Large intestine (tissue), 3 donors: ENCODE measurements at regions not wholly inside any gene's neighbourhood (a gene's known extent, or its start where the extent isn't known, plus 50 kb on each side); places are given as distances from the start of the nearest gene placed in this dataset.

Experiments
- DNase-seq, 2 donors: peaks; one replicate each; pipeline versions ENCODE4 v3.0.0 to v3.0.0-alpha.2; 2013
- H3K27ac ChIP-seq: one replicate; pipeline ENCODE4 v1.5.1; 2013; ENCODE audit warnings: low read length
- H3K27me3 ChIP-seq: 2 replicates; pipeline ENCODE4 v1.6.1; 2013; ENCODE audit warnings: low read length; ENCODE audit not compliant: control insufficient read depth, insufficient read depth
- H3K36me3 ChIP-seq: 2 replicates; pipeline ENCODE4 v1.6.1; 2013; ENCODE audit warnings: low read length; ENCODE audit not compliant: control insufficient read depth, insufficient read depth
- H3K4me1 ChIP-seq: one replicate; pipeline ENCODE4 v1.6.1; 2013; ENCODE audit warnings: low read length; ENCODE audit not compliant: control insufficient read depth, insufficient read depth
- H3K4me3 ChIP-seq: one replicate; pipeline ENCODE4 v1.5.1; 2013; ENCODE audit warnings: low read length
- H3K9me3 ChIP-seq: one replicate; pipeline ENCODE4 v1.6.1; 2013; ENCODE audit warnings: mild to moderate bottlenecking, low read depth, low read length, moderate library complexity; ENCODE audit not compliant: control insufficient read depth
- WGBS: methylation state at CpG from one replicate; pipeline ENCODE4 v1.1.5; 2013; ENCODE audit warnings: low lambda C conversion rate; ENCODE audit not compliant: insufficient coverage; 5-methylcytosine and 5-hydroxymethylcytosine counted together

- no peak for DNase-seq
- WGBS = 60% methylated on average over 1 of the region's 2 CpGs
- no peak overlapping the region for H3K4me3 ChIP-seq
- no peaks in the 10 kb centered on the region for H3K9me3 ChIP-seq
- H3K4me1 ChIP-seq = no peaks in the 10 kb centered on the region
- no peaks in the 10 kb centered on the region for H3K27me3 ChIP-seq
- H3K36me3 ChIP-seq = no peaks in the 10 kb centered on the region
- H3K27ac ChIP-seq = no peak overlapping the region
Observed at GRCh38 chr12:25768151-25768550, 190.3 kb upstream of the RASSF8 start.

- Histone ChIP-seq H3K9me3 (no peaks in the 10 kb centered on the region), H3K4me1 (no peaks in the 10 kb centered on the region), H3K27me3 (no peaks in the 10 kb centered on the region), H3K27ac (no peak overlapping the region), H3K4me3 (no peak overlapping the region), H3K36me3 (no peaks in the 10 kb centered on the region)
- WGBS = 100% methylated on average over 1 of the region's 6 CpGs
- DNase-seq = peak in 1 of 2 donors; percentile 13
Observed at GRCh38 chr12:25769082-25769945, 189.2 kb upstream of the RASSF8 start.

- Histone ChIP-seq H3K9me3 (no peaks in the 10 kb centered on the region), H3K27me3 (no peaks in the 10 kb centered on the region)
- WGBS = no CpG with 5 or more reads among the region's 2 CpGs
Observed at GRCh38 chr12:25771041-25771440, 187.4 kb upstream of the RASSF8 start.

GRCh38 chr12:25771476-25771875 is 187.0 kb upstream of the RASSF8 start:
- no CpG with 5 or more reads among the region's 4 CpGs for WGBS
- Histone ChIP-seq H3K36me3 (no peaks in the 10 kb centered on the region), H3K4me1 (no peaks in the 10 kb centered on the region), H3K27me3 (no peaks in the 10 kb centered on the region), H3K9me3 (no peaks in the 10 kb centered on the region), H3K4me3 (no peak overlapping the region), H3K27ac (no peak overlapping the region)
- no peak for DNase-seq

More at GRCh38 chr12:25771041-25771440, 187.4 kb upstream of the RASSF8 start:
- no peak for DNase-seq
- no peaks in the 10 kb centered on the region for H3K4me1 ChIP-seq
- no peaks in the 10 kb centered on the region for H3K36me3 ChIP-seq
- no peak overlapping the region for H3K4me3 ChIP-seq
- H3K27ac ChIP-seq = no peak overlapping the region

DNA sequence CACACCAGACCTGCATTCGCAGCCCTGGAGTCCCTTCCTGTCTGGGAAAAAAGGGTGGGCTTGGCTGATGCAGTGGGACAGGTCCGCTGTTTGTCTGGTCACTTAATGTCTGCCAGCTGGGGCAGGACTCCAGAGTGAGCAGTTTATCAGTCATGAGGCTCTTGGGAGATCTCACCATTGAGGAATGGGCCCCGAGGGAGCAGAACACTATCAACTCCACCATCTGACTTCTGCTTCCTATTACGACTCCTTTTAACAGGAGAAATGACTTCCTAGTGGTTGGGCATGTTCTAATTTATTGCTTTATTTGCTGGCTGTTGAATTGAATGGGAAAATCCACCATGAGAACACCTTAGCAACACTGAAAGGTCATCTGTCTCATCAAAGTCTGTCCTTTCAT is 182.5 kb upstream of the RASSF8 start:
- Histone ChIP-seq H3K4me1 (no peaks in the 10 kb centered on the region), H3K27me3 (no peaks in the 10 kb centered on the region), H3K9me3 (no peaks in the 10 kb centered on the region), H3K4me3 (no peak overlapping the region), H3K36me3 (no peaks in the 10 kb centered on the region), H3K27ac (no peak overlapping the region)
- DNase-seq = peak in 1 of 2 donors; percentile 9
- no CpG with 5 or more reads among the region's 4 CpGs for WGBS

DNA sequence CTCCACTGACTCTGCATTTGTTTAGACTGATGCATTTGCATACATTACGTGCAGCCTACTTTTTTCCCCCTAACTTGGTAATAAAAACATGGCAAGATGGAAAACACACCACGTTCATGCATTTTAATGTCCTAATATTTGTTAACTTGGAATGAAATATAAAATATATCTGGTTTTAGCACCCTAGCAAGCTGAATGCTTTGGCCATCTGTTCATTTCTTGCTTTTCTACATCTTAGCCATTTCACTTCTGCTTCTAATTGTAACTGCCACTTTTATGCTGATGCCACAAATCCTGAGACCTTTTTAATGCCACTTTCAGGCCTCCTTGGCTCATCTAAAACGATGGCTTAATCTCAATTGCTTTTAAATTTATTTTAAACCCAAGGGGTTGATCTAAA is 177.7 kb upstream of the RASSF8 start:
- DNase-seq = no peak
- Histone ChIP-seq H3K27me3 (no peaks in the 10 kb centered on the region), H3K9me3 (no peaks in the 10 kb centered on the region), H3K4me1 (peaks cover 3% of the 10 kb centered on the region), H3K4me3 (no peak overlapping the region), H3K27ac (no peak overlapping the region), H3K36me3 (no peaks in the 10 kb centered on the region)
- WGBS = no CpG with 5 or more reads among the region's 3 CpGs

- Histone ChIP-seq H3K4me1 (peaks cover 3% of the 10 kb centered on the region), H3K4me3 (no peak overlapping the region), H3K27ac (no peak overlapping the region), H3K27me3 (no peaks in the 10 kb centered on the region), H3K9me3 (no peaks in the 10 kb centered on the region), H3K36me3 (no peaks in the 10 kb centered on the region)
- no peak for DNase-seq
- 66% methylated on average over 4 of the region's 4 CpGs for WGBS
Observed at GRCh38 chr12:25781232-25781631, 177.2 kb upstream of the RASSF8 start.

GRCh38 chr12:25783566-25783965 is 174.9 kb upstream of the RASSF8 start:
- Histone ChIP-seq H3K4me3 (no peak overlapping the region), H3K36me3 (no peaks in the 10 kb centered on the region), H3K27ac (no peak overlapping the region), H3K9me3 (no peaks in the 10 kb centered on the region), H3K27me3 (no peaks in the 10 kb centered on the region), H3K4me1 (peaks cover 3% of the 10 kb centered on the region)
- peak; percentile 67 to 81 for DNase-seq
- WGBS = 70% methylated on average over 2 of the region's 5 CpGs

- WGBS = no CpG with 5 or more reads among the region's 7 CpGs
- no peak for DNase-seq
- H3K4me1 ChIP-seq = peaks cover 3% of the 10 kb centered on the region
Observed at GRCh38 chr12:25784669-25785068, 173.8 kb upstream of the RASSF8 start.

GRCh38 chr12:25785134-25785533 is 173.3 kb upstream of the RASSF8 start:
- no peak overlapping the region for H3K27ac ChIP-seq
- no peak for DNase-seq
- H3K4me3 ChIP-seq = no peak overlapping the region
- WGBS = 94% methylated on average over 3 of the region's 4 CpGs
- peaks cover 3% of the 10 kb centered on the region for H3K4me1 ChIP-seq
- H3K36me3 ChIP-seq = no peaks in the 10 kb centered on the region
- H3K9me3 ChIP-seq = no peaks in the 10 kb centered on the region
- no peaks in the 10 kb centered on the region for H3K27me3 ChIP-seq

More at GRCh38 chr12:25784669-25785068, 173.8 kb upstream of the RASSF8 start:
- Histone ChIP-seq H3K4me3 (no peak overlapping the region), H3K27me3 (no peaks in the 10 kb centered on the region), H3K9me3 (no peaks in the 10 kb centered on the region), H3K27ac (no peak overlapping the region), H3K36me3 (no peaks in the 10 kb centered on the region)

DNA sequence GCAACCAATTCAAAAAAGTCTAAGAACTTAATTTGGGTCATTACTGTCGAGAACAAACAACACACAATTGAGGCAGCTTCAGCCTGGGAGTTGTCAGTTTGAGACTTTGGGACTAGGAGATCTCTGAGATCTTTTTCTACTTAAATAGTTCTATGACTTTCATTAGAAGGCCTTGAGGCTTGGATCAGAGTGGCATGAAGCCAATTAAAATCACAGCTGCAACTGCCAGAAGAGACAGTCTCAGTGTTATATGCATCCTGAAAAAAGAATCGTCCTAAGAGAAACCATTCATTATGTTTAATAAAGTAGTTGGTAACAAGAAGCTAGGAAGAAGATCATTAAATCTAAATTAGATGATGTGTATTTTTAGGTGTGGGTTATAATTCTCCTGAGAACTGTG is 170.8 kb upstream of the RASSF8 start:
- Histone ChIP-seq H3K4me3 (no peak overlapping the region), H3K36me3 (no peaks in the 10 kb centered on the region), H3K4me1 (peaks cover 3% of the 10 kb centered on the region), H3K9me3 (no peaks in the 10 kb centered on the region), H3K27me3 (no peaks in the 10 kb centered on the region), H3K27ac (no peak overlapping the region)
- whole genome bisulfite sequencing = 90% methylated on average over 2 of the region's 2 CpGs
- no peak for DNase-seq
